ENCODE measurements at regions not wholly inside any gene's neighbourhood (a gene's known extent, or its start where the extent isn't known, plus 50 kb on each side); places are given as distances from the start of the nearest gene placed in this dataset.

- POLR2A ChIA-PET, result no interaction called here
Measured at GRCh38 chr4:64718091-64718490, 308.8 kb upstream of the TECRL start.

GRCh38 chr4:64715741-64716140 is 306.5 kb upstream of the TECRL start:
- ChIA-PET CTCF (no interaction called here), POLR2A (no interaction called here)
- no peak for DNase-seq (ENCODE audit: extremely low spot score)
- no peak for TF ChIP-seq LEF1 (IDR thresholded peaks at IDR 0.05; ENCODE audit: borderline replicate concordance)
- peak; percentile 72 for TF ChIP-seq PKNOX1 (IDR thresholded peaks at IDR 0.05)
- no peak for TF ChIP-seq HDGF (IDR thresholded peaks at IDR 0.05; ENCODE audit: borderline replicate concordance)
- no peak for TF ChIP-seq ARNT (IDR thresholded peaks at IDR 0.05)
- TF ChIP-seq BHLHE40 (IDR thresholded peaks at IDR 0.05; ENCODE audit: borderline replicate concordance), result no peak

More at GRCh38 chr4:64718091-64718490, 308.8 kb upstream of the TECRL start:
- no peak for TF ChIP-seq PKNOX1 (IDR thresholded peaks at IDR 0.05)
- no peak for TF ChIP-seq BHLHE40 (IDR thresholded peaks at IDR 0.05; ENCODE audit: borderline replicate concordance)
- TF ChIP-seq FOXM1 (IDR thresholded peaks at IDR 0.05; ENCODE audit: borderline replicate concordance), result no peak
- no peak for TF ChIP-seq TARDBP (IDR thresholded peaks at IDR 0.05)
- no peak for TF ChIP-seq L3MBTL2 (conservative IDR thresholded peaks at IDR 0.05)
- TF ChIP-seq SP1 (IDR thresholded peaks at IDR 0.05), result no peak
- no peak for TF ChIP-seq LEF1 (IDR thresholded peaks at IDR 0.05; ENCODE audit: borderline replicate concordance)
- TF ChIP-seq CTBP1 (IDR thresholded peaks at IDR 0.05; ENCODE audit: borderline replicate concordance), result no peak
- TF ChIP-seq ELF4 (IDR thresholded peaks at IDR 0.05), result no peak
- no peak for TF ChIP-seq ARNT (IDR thresholded peaks at IDR 0.05)
- no peak for TF ChIP-seq FOXK2 (IDR thresholded peaks at IDR 0.05)
- TF ChIP-seq NFRKB (IDR thresholded peaks at IDR 0.05), result no peak
- TF ChIP-seq FOXA1 (IDR thresholded peaks at IDR 0.05), result no peak
- no peak for TF ChIP-seq ZNF384 (IDR thresholded peaks at IDR 0.05)
- TF ChIP-seq HDGF (IDR thresholded peaks at IDR 0.05; ENCODE audit: borderline replicate concordance), result no peak
- TF ChIP-seq SUZ12 (IDR thresholded peaks at IDR 0.05), result no peak
- CTCF ChIA-PET, result no interaction called here
- DNase-seq (ENCODE audit: extremely low spot score), result no peak

GRCh38 chr4:64713256-64713840 is 304.1 kb upstream of the TECRL start:
- TF ChIP-seq NFRKB (IDR thresholded peaks at IDR 0.05) (no peak), CTBP1 (IDR thresholded peaks at IDR 0.05; ENCODE audit: borderline replicate concordance) (no peak), LEF1 (IDR thresholded peaks at IDR 0.05; ENCODE audit: borderline replicate concordance) (no peak), FOXM1 (IDR thresholded peaks at IDR 0.05; ENCODE audit: borderline replicate concordance) (no peak), FOXA1 (IDR thresholded peaks at IDR 0.05) (no peak), BHLHE40 (IDR thresholded peaks at IDR 0.05; ENCODE audit: borderline replicate concordance) (no peak), SP1 (IDR thresholded peaks at IDR 0.05) (no peak), TARDBP (IDR thresholded peaks at IDR 0.05) (no peak), HDGF (IDR thresholded peaks at IDR 0.05; ENCODE audit: borderline replicate concordance) (no peak), ARNT (IDR thresholded peaks at IDR 0.05) (no peak), ELF4 (IDR thresholded peaks at IDR 0.05) (no peak), ZNF384 (IDR thresholded peaks at IDR 0.05) (no peak), L3MBTL2 (conservative IDR thresholded peaks at IDR 0.05) (no peak), SUZ12 (IDR thresholded peaks at IDR 0.05) (no peak), PKNOX1 (IDR thresholded peaks at IDR 0.05) (no peak), FOXK2 (IDR thresholded peaks at IDR 0.05) (no peak)
- ChIA-PET POLR2A (no interaction called here), CTCF (no interaction called here)
- DNase-seq (ENCODE audit: extremely low spot score), result peak; percentile 18

- no peak for DNase-seq (ENCODE audit: extremely low spot score)
- POLR2A ChIA-PET, result no interaction called here
- no peak for TF ChIP-seq NFRKB (IDR thresholded peaks at IDR 0.05)
- no peak for TF ChIP-seq ARNT (IDR thresholded peaks at IDR 0.05)
- no peak for TF ChIP-seq FOXA1 (IDR thresholded peaks at IDR 0.05)
- TF ChIP-seq LEF1 (IDR thresholded peaks at IDR 0.05; ENCODE audit: borderline replicate concordance), result no peak
- no peak for TF ChIP-seq L3MBTL2 (conservative IDR thresholded peaks at IDR 0.05)
- no peak for TF ChIP-seq PKNOX1 (IDR thresholded peaks at IDR 0.05)
- no peak for TF ChIP-seq ZNF384 (IDR thresholded peaks at IDR 0.05)
- no peak for TF ChIP-seq TARDBP (IDR thresholded peaks at IDR 0.05)
- no peak for TF ChIP-seq CTBP1 (IDR thresholded peaks at IDR 0.05; ENCODE audit: borderline replicate concordance)
- TF ChIP-seq SUZ12 (IDR thresholded peaks at IDR 0.05), result no peak
- no peak for TF ChIP-seq ELF4 (IDR thresholded peaks at IDR 0.05)
- no peak for TF ChIP-seq BHLHE40 (IDR thresholded peaks at IDR 0.05; ENCODE audit: borderline replicate concordance)
- TF ChIP-seq HDGF (IDR thresholded peaks at IDR 0.05; ENCODE audit: borderline replicate concordance), result no peak
- TF ChIP-seq SP1 (IDR thresholded peaks at IDR 0.05), result no peak
- no peak for TF ChIP-seq FOXM1 (IDR thresholded peaks at IDR 0.05; ENCODE audit: borderline replicate concordance)
- no peak for TF ChIP-seq FOXK2 (IDR thresholded peaks at IDR 0.05)
- CTCF ChIA-PET, result no interaction called here
Measured at GRCh38 chr4:64712590-64712989, 303.3 kb upstream of the TECRL start.

- no peak for TF ChIP-seq SUZ12 (IDR thresholded peaks at IDR 0.05)
- TF ChIP-seq ELF4 (IDR thresholded peaks at IDR 0.05), result no peak
- no peak for TF ChIP-seq ZNF384 (IDR thresholded peaks at IDR 0.05)
- TF ChIP-seq NFRKB (IDR thresholded peaks at IDR 0.05), result no peak
- TF ChIP-seq CTBP1 (IDR thresholded peaks at IDR 0.05; ENCODE audit: borderline replicate concordance), result no peak
- no peak for TF ChIP-seq PKNOX1 (IDR thresholded peaks at IDR 0.05)
- TF ChIP-seq L3MBTL2 (conservative IDR thresholded peaks at IDR 0.05), result no peak
- no peak for TF ChIP-seq SP1 (IDR thresholded peaks at IDR 0.05)
- no peak for TF ChIP-seq FOXM1 (IDR thresholded peaks at IDR 0.05; ENCODE audit: borderline replicate concordance)
- no peak for TF ChIP-seq ARNT (IDR thresholded peaks at IDR 0.05)
- TF ChIP-seq FOXA1 (IDR thresholded peaks at IDR 0.05), result no peak
- no peak for TF ChIP-seq FOXK2 (IDR thresholded peaks at IDR 0.05)
- CTCF ChIA-PET, result no interaction called here
- POLR2A ChIA-PET, result no interaction called here
- no peak for DNase-seq (ENCODE audit: extremely low spot score)
Measured at GRCh38 chr4:64705989-64706388, 296.7 kb upstream of the TECRL start.
